ENCODE measurements at regions not wholly inside any gene's neighbourhood (a gene's known extent, or its start where the extent isn't known, plus 50 kb on each side); places are given as distances from the start of the nearest gene placed in this dataset.

GRCh38 chr7:54397836-54398612 is 144.2 kb upstream of the VSTM2A start:
- H3K4me1 ChIP-seq (replicated peaks) = no peaks in the 10 kb centered on the region
- no peak overlapping the region for H3K4me3 ChIP-seq
- DNase-seq (ENCODE audit: low spot score) = no peak
- TF ChIP-seq, protein P1, sequence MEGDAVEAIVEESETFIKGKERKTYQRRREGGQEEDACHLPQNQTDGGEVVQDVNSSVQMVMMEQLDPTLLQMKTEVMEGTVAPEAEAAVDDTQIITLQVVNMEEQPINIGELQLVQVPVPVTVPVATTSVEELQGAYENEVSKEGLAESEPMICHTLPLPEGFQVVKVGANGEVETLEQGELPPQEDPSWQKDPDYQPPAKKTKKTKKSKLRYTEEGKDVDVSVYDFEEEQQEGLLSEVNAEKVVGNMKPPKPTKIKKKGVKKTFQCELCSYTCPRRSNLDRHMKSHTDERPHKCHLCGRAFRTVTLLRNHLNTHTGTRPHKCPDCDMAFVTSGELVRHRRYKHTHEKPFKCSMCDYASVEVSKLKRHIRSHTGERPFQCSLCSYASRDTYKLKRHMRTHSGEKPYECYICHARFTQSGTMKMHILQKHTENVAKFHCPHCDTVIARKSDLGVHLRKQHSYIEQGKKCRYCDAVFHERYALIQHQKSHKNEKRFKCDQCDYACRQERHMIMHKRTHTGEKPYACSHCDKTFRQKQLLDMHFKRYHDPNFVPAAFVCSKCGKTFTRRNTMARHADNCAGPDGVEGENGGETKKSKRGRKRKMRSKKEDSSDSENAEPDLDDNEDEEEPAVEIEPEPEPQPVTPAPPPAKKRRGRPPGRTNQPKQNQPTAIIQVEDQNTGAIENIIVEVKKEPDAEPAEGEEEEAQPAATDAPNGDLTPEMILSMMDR (IDR thresholded peaks at IDR 0.05) = no peak
- TF ChIP-seq POLR2A (IDR thresholded peaks at IDR 0.05) (no peak), POLR2AphosphoS5 (IDR thresholded peaks at IDR 0.05) (no peak)
- no peaks in the 10 kb centered on the region for H3K36me3 ChIP-seq
- no peak overlapping the region for H3K27ac ChIP-seq
- H3K9me3 ChIP-seq = no peaks in the 10 kb centered on the region
- 94% methylated on average over 6 of the region's 6 CpGs for WGBS
- no peaks in the 10 kb centered on the region for H3K27me3 ChIP-seq (replicated peaks; ENCODE audit: insufficient read depth)
- intact Hi-C loops (cut with DNase I) = no loop called here

DNA sequence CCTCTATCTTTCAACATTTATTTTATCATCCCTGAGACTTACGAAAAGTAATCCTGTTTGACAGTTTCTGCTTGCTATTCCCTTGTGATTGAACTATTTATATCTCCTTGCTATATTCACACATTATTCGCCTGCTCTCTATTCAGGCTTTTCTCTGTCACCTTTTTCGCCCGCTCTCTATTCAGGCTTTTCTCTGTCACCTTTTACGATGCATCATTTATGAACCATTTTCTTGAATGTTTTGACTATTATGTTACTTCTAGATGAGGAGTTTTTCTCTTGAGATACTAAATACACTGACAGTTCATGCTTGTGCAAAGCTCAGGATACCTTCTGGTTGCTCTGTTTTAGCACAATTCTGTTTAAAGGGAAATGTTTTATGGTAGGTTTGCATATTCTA is 143.3 kb upstream of the VSTM2A start:
- Histone ChIP-seq H3K36me3 (no peaks in the 10 kb centered on the region), H3K4me3 (no peak overlapping the region), H3K27me3 (replicated peaks; ENCODE audit: insufficient read depth) (no peaks in the 10 kb centered on the region), H3K27ac (no peak overlapping the region), H3K4me1 (replicated peaks) (no peaks in the 10 kb centered on the region), H3K9me3 (no peaks in the 10 kb centered on the region)
- no peak for DNase-seq (ENCODE audit: low spot score)
- intact Hi-C loops (cut with DNase I) = no loop called here
- no peak for TF ChIP-seq POLR2AphosphoS5 (IDR thresholded peaks at IDR 0.05)
- TF ChIP-seq POLR2A (IDR thresholded peaks at IDR 0.05) = no peak
- TF ChIP-seq, protein P1 (IDR thresholded peaks at IDR 0.05) = no peak
- WGBS = 58% methylated on average over 5 of the region's 5 CpGs

DNA sequence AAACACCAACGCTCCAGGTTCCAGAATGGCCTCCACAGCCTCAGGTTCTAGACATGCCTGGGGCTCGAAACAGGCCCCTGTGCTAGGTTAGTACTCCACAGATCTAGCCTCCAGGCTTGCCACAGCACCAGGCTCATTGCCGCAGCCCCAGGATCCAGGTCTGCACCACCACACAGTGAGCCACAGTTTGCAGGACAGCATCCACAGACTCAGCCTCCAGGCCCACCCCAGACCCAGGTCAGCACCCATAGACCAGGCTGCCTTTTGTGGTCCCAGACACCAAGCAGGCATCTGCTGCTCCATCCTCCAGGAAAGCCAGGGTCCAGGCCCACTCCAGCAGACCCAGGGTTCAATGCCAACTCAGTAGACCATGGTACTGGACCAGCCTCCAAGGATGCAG is 132.3 kb upstream of the VSTM2A start:
- TF ChIP-seq, protein P1 (IDR thresholded peaks at IDR 0.05) = no peak
- TF ChIP-seq POLR2AphosphoS5 (IDR thresholded peaks at IDR 0.05) (no peak), POLR2A (IDR thresholded peaks at IDR 0.05) (no peak)
- no peaks in the 10 kb centered on the region for H3K27me3 ChIP-seq (replicated peaks; ENCODE audit: insufficient read depth)
- H3K36me3 ChIP-seq = no peaks in the 10 kb centered on the region
- 92% methylated on average over 3 of the region's 3 CpGs for WGBS
- no peaks in the 10 kb centered on the region for H3K9me3 ChIP-seq
- intact Hi-C loops (cut with DNase I) = no loop called here
- no peaks in the 10 kb centered on the region for H3K4me1 ChIP-seq (replicated peaks)
- no peak for DNase-seq (ENCODE audit: low spot score)
- H3K27ac ChIP-seq = no peak overlapping the region
- H3K4me3 ChIP-seq = no peak overlapping the region

GRCh38 chr7:54416678-54417077 is 125.5 kb upstream of the VSTM2A start:
- Histone ChIP-seq H3K9me3 (no peaks in the 10 kb centered on the region), H3K4me3 (no peak overlapping the region), H3K4me1 (replicated peaks) (no peaks in the 10 kb centered on the region), H3K27me3 (replicated peaks; ENCODE audit: insufficient read depth) (no peaks in the 10 kb centered on the region), H3K36me3 (no peaks in the 10 kb centered on the region), H3K27ac (no peak overlapping the region)
- intact Hi-C loops (cut with DNase I) = no loop called here
- no peak for TF ChIP-seq POLR2AphosphoS5 (IDR thresholded peaks at IDR 0.05)
- TF ChIP-seq, protein P1 (IDR thresholded peaks at IDR 0.05) = no peak
- WGBS = 57% methylated on average over 3 of the region's 3 CpGs
- DNase-seq (ENCODE audit: low spot score) = no peak

DNA sequence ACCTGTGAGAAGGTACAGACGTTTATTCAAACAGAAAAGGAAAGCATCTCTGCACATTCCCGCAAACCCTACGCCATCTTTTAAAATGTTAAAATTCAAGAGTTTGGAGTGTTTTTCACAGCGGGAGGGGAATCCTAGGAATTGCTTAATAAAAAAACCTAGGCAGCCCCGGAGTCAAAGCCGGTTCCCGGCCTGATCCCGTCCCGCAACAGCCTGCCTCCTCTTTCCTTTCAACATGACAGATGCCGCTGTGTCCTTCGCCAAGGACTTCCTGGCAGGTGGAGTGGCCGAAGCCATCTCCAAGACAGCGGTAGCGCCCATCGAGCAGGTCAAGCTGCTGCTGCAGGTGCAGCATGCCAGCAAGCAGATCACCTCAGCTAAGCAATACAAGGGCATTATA is 123.0 kb upstream of the VSTM2A start:
- intact Hi-C loops (cut with DNase I) = no loop called here
- Histone ChIP-seq H3K27ac (no peak overlapping the region), H3K4me1 (replicated peaks) (no peaks in the 10 kb centered on the region), H3K4me3 (no peak overlapping the region), H3K36me3 (no peaks in the 10 kb centered on the region), H3K27me3 (replicated peaks; ENCODE audit: insufficient read depth) (no peaks in the 10 kb centered on the region), H3K9me3 (no peaks in the 10 kb centered on the region)
- WGBS = 86% methylated on average over 15 of the region's 15 CpGs
- TF ChIP-seq, protein P1 (IDR thresholded peaks at IDR 0.05) = no peak
- no peak for TF ChIP-seq POLR2AphosphoS5 (IDR thresholded peaks at IDR 0.05)
- TF ChIP-seq POLR2A (IDR thresholded peaks at IDR 0.05) = no peak
- DNase-seq (ENCODE audit: low spot score) = no peak

Data from prostate gland (tissue), 2 donors.